ENCODE measurements at regions not wholly inside any gene's neighbourhood (a gene's known extent, or its start where the extent isn't known, plus 50 kb on each side); places are given as distances from the start of the nearest gene placed in this dataset.

DNA sequence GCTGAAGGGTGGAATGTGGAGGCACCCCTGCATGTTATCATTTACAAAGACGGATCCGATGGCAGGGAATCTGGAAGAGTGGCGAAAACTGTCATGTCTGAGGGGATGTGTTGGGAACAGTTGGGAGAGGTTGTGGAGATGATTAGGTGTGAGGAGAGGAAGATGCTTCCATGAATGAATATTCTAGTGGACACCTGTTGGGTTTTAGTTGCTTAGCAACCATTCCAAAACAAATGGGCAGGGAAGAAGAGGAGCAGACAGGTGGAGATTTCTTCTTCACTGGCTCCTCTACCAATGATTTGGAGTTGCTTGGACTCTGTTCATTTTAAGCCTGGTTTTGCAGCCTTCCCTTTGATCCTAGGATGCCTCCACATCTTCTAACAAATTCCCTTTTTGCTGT, 465.3 kb upstream of the CLINT1 start:
- DNase-seq (ENCODE audit: insufficient read length, low spot score) (no peak), FAIRE-seq (no peak)
- TF ChIP-seq, protein P1, sequence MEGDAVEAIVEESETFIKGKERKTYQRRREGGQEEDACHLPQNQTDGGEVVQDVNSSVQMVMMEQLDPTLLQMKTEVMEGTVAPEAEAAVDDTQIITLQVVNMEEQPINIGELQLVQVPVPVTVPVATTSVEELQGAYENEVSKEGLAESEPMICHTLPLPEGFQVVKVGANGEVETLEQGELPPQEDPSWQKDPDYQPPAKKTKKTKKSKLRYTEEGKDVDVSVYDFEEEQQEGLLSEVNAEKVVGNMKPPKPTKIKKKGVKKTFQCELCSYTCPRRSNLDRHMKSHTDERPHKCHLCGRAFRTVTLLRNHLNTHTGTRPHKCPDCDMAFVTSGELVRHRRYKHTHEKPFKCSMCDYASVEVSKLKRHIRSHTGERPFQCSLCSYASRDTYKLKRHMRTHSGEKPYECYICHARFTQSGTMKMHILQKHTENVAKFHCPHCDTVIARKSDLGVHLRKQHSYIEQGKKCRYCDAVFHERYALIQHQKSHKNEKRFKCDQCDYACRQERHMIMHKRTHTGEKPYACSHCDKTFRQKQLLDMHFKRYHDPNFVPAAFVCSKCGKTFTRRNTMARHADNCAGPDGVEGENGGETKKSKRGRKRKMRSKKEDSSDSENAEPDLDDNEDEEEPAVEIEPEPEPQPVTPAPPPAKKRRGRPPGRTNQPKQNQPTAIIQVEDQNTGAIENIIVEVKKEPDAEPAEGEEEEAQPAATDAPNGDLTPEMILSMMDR (IDR thresholded peaks at IDR 0.05; ENCODE audit: insufficient read depth, missing control alignments), result no peak

DNA sequence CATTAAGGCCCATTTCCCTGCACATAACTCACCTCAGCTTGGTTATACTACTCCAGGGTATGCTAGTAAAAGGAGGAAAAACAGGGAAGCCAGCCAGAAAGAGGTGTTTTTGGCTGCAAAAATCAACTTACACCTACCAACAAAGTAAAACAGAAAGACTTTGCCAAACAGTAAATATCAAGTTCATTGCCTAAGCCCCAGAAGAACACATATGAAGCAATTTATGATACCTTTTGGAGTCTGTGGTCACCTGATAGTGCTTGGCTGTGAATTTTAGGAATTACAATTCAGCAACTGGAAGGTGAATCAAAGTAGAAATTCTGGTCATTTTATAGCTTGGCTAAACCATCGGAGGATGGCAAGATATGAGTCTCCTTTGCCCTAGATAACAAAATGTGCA, 463.7 kb upstream of the CLINT1 start:
- FAIRE-seq (no peak), DNase-seq (ENCODE audit: insufficient read length, low spot score) (no peak)
- TF ChIP-seq, protein P1 (IDR thresholded peaks at IDR 0.05; ENCODE audit: insufficient read depth, missing control alignments), result no peak

DNA sequence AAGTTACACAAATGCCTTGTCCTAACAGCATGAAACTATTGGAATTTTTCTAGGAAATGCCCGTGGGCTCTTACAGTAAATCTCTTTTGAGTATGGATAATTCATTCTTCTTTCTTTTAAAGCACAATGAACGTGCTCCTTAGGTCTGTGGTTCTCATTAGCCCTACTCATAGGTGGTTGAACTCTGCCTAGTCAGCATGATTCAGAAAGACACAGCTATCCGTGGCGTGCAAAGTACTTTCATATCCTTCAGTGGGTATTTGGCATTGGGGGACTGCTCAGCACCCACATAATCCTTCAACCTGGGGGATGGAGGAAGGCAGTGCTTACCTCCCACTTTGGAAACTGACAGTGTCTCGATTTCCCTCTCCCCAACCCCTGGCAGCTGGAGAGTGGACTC, 462.0 kb upstream of the CLINT1 start:
- TF ChIP-seq, protein P1 (IDR thresholded peaks at IDR 0.05; ENCODE audit: insufficient read depth, missing control alignments), result no peak
- no peak for DNase-seq (ENCODE audit: insufficient read length, low spot score)
- FAIRE-seq, result no peak

DNA sequence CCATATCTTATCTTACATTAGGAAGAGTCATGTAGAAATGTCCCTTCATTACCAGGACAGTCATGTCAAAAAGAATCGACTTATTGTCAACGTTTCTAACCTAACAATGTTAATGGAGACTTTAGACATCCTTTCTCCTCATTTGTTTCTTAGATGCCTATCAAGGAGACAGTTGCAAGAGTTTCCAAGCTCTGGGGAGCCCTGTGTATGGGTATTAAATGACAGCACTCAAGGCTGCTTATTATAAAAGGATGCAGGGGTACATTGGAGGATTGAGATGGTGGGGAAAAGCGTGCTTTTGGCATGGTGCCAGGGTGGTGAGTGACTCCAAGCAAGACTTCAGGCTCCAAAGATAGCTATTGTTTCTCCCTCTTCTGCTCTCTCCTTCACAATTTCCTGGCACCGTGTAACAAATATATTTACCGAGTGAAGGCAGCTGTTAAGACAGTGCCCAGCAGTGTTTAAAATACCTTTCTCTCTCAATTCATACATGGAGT, 461.3 kb upstream of the CLINT1 start:
- TF ChIP-seq, protein P1 (IDR thresholded peaks at IDR 0.05; ENCODE audit: insufficient read depth, missing control alignments), result no peak
- FAIRE-seq, result no peak
- DNase-seq (ENCODE audit: insufficient read length, low spot score), result no peak

DNA sequence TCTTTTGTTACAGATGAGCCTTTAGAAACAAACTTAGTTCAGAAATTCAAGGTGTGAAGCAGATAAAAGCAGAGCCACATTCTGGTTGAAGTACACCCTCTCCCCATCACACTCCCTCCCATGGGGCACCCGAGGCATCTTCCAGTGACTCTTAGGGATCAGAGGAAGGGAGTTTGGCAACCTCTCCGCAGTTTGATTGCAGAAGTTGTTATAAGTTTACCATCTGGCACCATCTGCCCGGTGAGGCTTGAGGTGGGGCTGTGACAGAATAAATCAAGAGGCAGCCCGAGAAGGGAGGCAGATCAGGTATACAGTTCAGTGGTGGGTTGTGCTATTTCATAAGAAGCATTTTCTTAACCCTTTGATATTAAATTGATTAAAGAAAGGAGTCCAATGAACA, 458.6 kb upstream of the CLINT1 start:
- DNase-seq (ENCODE audit: insufficient read length, low spot score) (no peak), FAIRE-seq (no peak)
- TF ChIP-seq, protein P1 (IDR thresholded peaks at IDR 0.05; ENCODE audit: insufficient read depth, missing control alignments), result no peak

DNA sequence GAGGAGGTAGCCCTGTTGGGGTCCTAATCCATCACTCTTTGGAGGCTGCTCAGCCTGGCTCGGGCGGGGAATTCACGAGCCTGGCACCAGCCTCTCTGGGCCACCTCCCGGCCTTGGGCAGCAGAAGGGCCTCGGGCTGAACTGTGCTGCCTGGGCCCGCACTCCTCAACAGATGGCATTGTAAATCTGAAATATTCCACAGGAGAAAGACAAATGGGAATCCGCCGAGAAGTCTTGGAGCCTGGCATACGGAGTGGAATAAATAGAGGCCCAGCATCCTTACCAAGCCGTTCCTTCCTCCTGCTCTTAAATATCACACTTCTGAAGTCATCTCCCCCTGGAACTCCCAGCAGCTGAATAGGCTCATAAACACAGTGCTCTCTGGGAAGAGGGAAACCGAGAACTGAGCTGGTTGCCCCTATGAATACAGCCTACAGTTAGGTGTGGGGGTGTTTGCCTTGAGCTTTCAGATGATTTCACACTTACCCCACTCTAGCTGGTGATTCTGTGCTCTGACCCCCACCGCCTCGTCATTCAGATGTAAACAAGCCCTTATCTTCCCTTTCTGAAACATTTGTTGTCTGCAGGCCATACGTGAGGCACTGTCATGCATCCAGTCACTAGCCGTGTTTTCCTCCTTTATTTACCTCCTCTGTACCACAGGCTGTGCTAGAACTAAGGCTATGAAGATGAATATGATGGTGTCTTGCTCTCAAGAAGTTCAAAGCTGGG, 455.0 kb upstream of the CLINT1 start:
- no peak for FAIRE-seq
- no peak for DNase-seq (ENCODE audit: insufficient read length, low spot score)

More for the DNA sequence above, 455.0 kb upstream of the CLINT1 start:
- TF ChIP-seq, protein P1 (IDR thresholded peaks at IDR 0.05; ENCODE audit: insufficient read depth, missing control alignments), result no peak

All from D721Med (cell line).